HG02571 (cell line): ENCODE measurements at regions not wholly inside any gene's neighbourhood (a gene's known extent, or its start where the extent isn't known, plus 50 kb on each side); places are given as distances from the start of the nearest gene placed in this dataset.
"Not testable (repeated sequence)": the region's sequence is repeated elsewhere in the genome, so short reads cannot be mapped to it uniquely, and the experiment has no call there.

Source experiments
- ATAC-seq: cut with Tn5 transposase; IDR thresholded peaks from one replicate; pipeline ENCODE4 v1.9.1; 2021; ENCODE audit warnings: mild to moderate bottlenecking, moderate library complexity; ENCODE audit not compliant: unreplicated experiment

- no peak for ATAC-seq
Observed at GRCh38 chr16:79959226-79959625, 358.7 kb upstream of the MAF start.

DNA sequence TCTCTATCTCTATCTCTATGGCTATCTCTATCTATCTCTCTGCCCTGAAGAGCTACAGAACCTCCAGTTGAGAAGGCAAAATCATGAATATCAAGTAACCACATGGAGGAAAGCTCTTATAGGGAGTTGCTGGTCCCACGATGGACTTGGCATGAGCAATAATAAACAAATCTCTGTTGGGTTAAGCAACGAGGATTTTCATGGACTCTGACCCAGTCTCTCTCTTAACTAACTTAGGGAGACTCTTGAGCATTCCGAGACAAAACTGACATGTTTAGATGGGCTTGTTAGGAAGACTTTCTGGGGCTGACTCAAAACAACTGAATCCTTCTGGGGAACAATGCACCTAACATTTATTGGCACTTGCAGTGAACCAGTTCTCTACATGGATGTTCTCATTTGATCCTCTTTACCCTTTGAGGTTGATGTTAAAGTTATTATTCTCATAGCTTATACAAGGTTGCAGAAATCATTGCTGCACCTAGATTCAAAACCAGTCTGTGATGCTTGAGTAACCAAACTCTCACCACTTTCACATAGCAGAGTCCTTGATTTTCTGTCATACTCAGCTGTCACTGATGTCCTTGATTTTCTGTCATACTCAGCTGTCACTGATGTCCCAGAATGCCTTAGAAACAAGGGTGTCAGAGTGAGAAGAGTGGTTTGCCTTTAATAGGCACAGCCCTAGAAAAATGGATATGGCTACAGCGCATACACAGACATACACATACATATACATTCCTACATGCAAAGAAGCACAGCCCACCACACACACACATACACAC, 354.6 kb upstream of the MAF start:
- no peak for ATAC-seq

GRCh38 chr16:79950932-79951719, 350.6 kb upstream of the MAF start:
- ATAC-seq: no peak

DNA sequence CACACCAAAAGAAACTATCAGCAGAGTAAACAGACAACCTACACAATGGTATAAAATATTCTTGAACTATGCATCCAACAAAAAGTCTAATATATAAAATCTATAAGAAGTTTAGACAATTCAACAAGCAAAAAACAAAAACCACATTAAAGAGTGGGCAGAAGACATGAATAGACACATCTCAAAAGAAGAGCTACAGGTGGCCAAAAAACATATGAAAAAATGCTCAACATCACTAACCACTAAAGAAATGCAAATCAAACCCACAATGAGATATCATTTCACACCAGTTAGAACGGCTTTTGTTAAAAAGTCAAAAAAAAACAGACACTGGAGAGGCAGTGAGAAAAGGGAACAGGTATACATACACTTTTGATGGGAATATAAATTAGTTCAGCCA, 348.9 kb upstream of the MAF start:
- ATAC-seq: no peak

DNA sequence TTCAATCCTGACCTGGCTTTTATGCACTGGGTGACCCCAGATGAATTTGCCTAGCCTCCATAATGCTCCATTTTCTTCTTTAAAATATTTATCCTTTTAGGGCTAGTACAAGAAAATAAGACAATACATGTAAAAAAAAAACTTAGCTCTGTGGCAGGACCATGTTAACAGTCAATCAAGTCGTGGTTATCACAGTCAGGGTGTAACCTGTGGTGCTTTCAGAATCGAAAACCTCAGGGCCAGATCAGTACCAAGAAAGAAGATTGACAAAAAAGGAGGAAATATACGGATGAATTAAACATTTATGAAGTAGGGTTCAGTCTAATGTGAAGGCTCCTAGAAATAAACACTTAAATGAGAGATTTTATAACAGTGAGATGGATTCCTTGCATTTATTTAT, 347.2 kb upstream of the MAF start:
- ATAC-seq: no peak

- ATAC-seq: no peak
Observed at GRCh38 chr16:79946252-79946651, 345.7 kb upstream of the MAF start.

- no peak for ATAC-seq
Observed at GRCh38 chr16:79943736-79944135, 343.2 kb upstream of the MAF start.

GRCh38 chr16:79938575-79938974, 338.0 kb upstream of the MAF start:
- ATAC-seq: no peak

DNA sequence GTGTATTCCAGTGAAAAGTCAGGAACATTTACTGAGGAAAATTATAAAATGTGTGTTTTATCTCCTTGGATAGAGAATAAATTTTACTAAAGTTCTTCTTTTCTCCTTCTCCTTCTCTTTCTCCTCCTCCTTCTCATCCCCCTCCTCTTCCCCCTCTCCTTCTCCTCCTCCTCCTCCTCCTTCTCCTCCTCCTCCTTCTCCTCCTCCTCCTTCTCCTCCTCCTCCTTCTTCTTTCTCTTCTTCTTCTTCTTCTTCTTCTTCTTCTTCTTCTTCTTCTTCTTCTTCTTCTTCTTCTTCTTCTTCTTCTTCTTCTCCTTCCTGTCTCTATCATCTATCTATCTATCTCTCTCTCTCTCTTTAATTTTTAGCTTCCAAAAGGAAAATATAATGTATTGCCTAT, 337.1 kb upstream of the MAF start:
- not testable (repeated sequence) for ATAC-seq

GRCh38 chr16:79933603-79934002, 333.1 kb upstream of the MAF start:
- ATAC-seq: no peak

- ATAC-seq: no peak
Observed at GRCh38 chr16:79932572-79932971, 332.0 kb upstream of the MAF start.

DNA sequence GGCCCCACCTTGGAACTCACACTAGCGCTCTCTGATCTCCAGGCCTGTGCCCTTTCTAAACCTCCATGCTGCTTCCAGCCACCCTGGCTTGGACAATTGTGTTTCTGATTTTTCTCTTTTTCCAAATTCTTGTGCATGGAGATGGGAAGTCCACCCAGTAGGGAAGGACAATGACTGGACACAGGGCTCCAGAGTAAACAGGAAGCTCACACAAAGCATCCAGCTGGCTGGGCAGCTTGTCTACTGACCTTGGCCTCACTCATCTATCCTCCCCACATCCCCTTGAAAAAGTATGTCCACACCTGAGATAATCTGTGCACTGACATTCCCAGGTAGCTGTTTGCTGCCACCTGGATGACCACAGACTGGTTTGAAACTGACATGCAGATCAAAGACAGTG, 331.2 kb upstream of the MAF start:
- no peak for ATAC-seq

DNA sequence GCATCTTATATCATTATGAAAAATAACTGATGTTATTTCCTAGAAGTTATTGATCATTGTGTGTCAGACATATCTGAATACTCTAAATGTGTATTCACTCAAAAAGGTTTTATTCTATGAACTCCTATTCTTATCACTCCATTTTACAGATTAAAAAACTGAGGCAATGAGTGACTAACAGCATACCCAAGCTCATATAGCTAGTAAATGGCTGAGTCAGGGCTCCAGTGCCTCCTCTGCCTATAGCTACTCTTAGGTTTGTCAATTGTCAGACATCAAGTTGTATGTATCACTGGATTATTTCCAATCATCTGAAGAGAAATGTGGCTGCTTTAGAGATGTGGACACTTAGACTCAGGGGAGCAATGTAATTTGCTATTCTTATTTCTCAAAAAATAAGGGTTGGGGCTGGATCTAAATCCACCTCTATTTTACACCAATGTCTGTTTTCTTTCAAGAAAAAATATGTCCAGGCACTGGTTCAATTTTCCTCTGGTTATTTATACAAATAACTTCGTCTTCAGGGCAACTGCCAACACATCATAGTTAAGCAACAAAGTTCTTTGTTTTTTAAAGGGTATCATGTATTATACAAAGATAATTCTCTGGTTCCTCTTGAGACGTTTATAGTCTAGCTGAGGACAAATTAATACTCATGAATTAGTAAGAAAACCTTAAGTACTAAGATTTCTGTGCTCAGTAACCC, 328.9 kb upstream of the MAF start:
- no peak for ATAC-seq

GRCh38 chr16:79928142-79928873, 327.8 kb upstream of the MAF start:
- ATAC-seq: no peak

DNA sequence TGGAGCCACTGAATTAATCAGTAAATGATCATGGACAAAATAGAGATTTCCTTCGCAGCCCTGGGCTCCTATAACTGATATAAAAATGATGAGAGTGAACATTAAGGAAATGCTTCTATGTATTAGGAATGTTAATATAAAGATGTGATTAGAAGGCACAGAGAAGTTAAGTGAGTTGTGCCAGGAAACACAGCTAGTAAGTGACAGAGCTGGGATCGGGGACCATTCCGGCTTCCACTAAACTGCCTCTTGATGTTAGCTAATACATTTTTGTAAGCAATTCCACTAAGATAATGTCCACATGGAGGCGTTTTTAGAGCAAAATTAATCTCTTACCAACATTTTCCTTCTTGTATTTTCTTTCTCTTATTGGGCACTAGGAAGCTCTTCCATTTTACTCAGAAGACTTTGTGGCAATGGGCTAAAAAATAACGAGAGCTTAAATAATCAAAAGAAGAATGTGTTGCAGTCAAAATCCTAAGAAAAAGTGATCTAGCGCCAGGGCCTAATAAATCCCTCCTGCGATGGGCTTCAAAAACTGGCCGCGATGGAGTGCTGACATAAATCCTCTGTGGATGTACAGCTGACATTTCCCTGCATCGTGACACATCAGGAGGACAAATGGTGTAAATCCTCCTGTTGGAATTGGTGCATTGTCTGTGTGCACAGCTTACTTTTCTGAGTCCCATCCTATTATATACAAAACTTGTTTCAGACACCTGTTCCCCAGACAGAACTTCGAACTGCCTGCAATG, 326.1 kb upstream of the MAF start:
- no peak for ATAC-seq

GRCh38 chr16:79923431-79923830, 322.9 kb upstream of the MAF start:
- ATAC-seq: no peak

DNA sequence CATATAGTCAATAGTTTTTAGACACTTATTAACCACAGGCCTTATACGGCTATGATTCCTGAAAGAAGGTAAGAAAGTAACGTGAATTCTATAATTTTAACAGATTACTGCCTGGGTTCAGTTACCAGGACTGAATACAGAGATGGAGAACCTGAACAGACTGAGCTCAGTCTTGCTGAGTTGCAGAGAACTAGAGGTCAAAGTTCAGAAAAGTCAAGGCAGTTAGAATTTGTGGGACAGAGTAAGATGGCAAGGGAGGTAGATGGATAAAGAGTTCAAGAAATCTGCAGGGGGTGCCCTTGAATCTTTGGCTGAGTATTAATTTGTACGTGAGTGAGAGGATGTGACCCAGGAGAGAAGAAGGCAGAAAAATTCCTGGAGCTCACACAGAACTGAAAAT, 320.1 kb upstream of the MAF start:
- ATAC-seq: no peak

GRCh38 chr16:79918916-79919315, 318.4 kb upstream of the MAF start:
- no peak for ATAC-seq

DNA sequence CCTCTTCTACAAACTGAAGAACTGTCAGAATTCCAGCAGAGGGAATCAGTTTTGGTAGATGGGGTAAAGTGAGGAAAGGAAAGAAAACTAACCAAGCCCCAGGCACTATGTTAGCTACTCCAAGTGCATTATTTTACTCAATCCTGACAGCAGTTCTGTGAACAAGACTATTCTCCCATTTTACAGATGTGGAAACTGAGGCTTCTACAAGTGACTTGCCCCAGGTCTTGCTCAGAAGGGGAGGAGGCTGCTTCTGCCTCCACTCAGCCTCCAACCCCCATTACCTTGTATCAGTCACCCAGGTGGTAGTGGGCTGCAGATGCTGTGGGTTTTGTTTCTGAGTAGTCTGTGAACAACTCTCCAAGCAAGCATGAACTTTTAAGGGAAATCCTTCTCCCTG, 315.2 kb upstream of the MAF start:
- ATAC-seq: no peak

GRCh38 chr16:79914961-79915720, 314.6 kb upstream of the MAF start:
- no peak for ATAC-seq
